ENCODE measurements at regions not wholly inside any gene's neighbourhood (a gene's known extent, or its start where the extent isn't known, plus 50 kb on each side); places are given as distances from the start of the nearest gene placed in this dataset.
"Not testable (repeated sequence)": the region's sequence is repeated elsewhere in the genome, so short reads cannot be mapped to it uniquely, and the experiment has no call there.

- no peaks in the 10 kb centered on the region for H3K4me1 ChIP-seq (ENCODE audit: control insufficient read depth in 1 of 2, insufficient read depth in 2 of 2, low read depth in 1 of 2, low read length in 1 of 2)
- H3K27me3 ChIP-seq (ENCODE audit: insufficient read depth) = no peaks in the 10 kb centered on the region
- H3K9me2 ChIP-seq = no peaks in the 10 kb centered on the region
- H2AFZ ChIP-seq (ENCODE audit: low read depth) = no peak overlapping the region
- no peaks in the 10 kb centered on the region for H3K36me3 ChIP-seq (replicated peaks in 1 of 2; ENCODE audit: control insufficient read depth in 1 of 2, insufficient read depth in 2 of 2, low read length in 1 of 2)
- H4K20me1 ChIP-seq (ENCODE audit: insufficient read depth) = no peaks in the 10 kb centered on the region
- no peak for TF ChIP-seq GABPA (IDR thresholded peaks at IDR 0.05; ENCODE audit: low read depth)
- TF ChIP-seq NFIC (IDR thresholded peaks at IDR 0.05; ENCODE audit: borderline replicate concordance) = no peak
- no peak for TF ChIP-seq SMC3 (IDR thresholded peaks at IDR 0.05; ENCODE audit: low read depth, low read length)
- no peak for TF ChIP-seq MXI1 (IDR thresholded peaks at IDR 0.05; ENCODE audit: low read depth, low read length)
- no peak for TF ChIP-seq POLR2AphosphoS5 (IDR thresholded peaks at IDR 0.05; ENCODE audit: low read depth, low read length)
- POLR2A ChIA-PET = interaction anchor here (0.5 kb wide), 1 partner anchor 305 kb away, joined by 5 read pairs; no protein-coding TSS in a partner anchor
- no peak overlapping the region for H3K4me2 ChIP-seq
- no peak overlapping the region for H3K9ac ChIP-seq
- CTCF ChIA-PET = no interaction called here
- no peaks in the 10 kb centered on the region for H3K79me2 ChIP-seq (ENCODE audit: insufficient read depth)
- no peak overlapping the region for H3K4me3 ChIP-seq (ENCODE audit: low read depth in 2 of 2, low read length in 1 of 2)
- no peak overlapping the region for H3K27ac ChIP-seq (ENCODE audit: low read depth in 2 of 2, low read length in 1 of 2)
- H3K9me3 ChIP-seq = peaks cover 6% of the 10 kb centered on the region; the same call in 1 of the 2 replicates
- no peaks in the 10 kb centered on the region for H3F3A ChIP-seq (replicated peaks; ENCODE audit: insufficient read depth)
- DNase-seq = no peak
- WGBS (ENCODE audit: low lambda C conversion rate) = 33% methylated on average over 4 of the region's 4 CpGs
Measured at GRCh38 chr21:35159881-35160280, 110.8 kb upstream of the RUNX1 start.

DNA sequence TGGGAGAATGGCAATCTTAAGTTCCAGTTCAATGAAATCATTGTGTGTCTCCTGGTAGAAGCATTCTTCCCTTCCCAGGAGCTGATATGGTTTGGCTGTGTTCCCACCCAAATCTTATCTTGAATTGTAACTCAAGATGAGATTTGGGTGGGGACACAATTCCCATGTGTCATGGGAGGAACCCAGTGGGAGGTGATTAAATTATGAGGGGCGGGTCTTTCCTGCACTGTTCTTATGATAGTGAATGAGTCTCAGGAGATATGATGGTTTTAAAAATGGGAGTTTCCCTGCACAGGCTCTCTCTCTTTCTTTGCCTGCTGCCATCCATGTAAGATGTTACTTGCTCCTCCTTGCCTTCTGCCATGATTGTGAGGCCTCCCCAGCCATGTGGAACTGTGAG, 108.3 kb upstream of the RUNX1 start:
- H3K4me3 ChIP-seq (ENCODE audit: low read depth in 2 of 2, low read length in 1 of 2); H3K36me3 ChIP-seq (replicated peaks in 1 of 2; ENCODE audit: control insufficient read depth in 1 of 2, insufficient read depth in 2 of 2, low read length in 1 of 2); H3K27me3 ChIP-seq (ENCODE audit: insufficient read depth); H3F3A ChIP-seq (replicated peaks; ENCODE audit: insufficient read depth); H3K27ac ChIP-seq (ENCODE audit: low read depth in 2 of 2, low read length in 1 of 2); H3K4me1 ChIP-seq (ENCODE audit: control insufficient read depth in 1 of 2, insufficient read depth in 2 of 2, low read depth in 1 of 2, low read length in 1 of 2); H4K20me1 ChIP-seq (ENCODE audit: insufficient read depth); H3K9me2 ChIP-seq; H3K9me3 ChIP-seq; POLR2A ChIA-PET; DNase-seq; H3K9ac ChIP-seq; H3K4me2 ChIP-seq; H2AFZ ChIP-seq (ENCODE audit: low read depth); H3K79me2 ChIP-seq (ENCODE audit: insufficient read depth): not testable (repeated sequence)
- CTCF ChIA-PET = interaction anchor here (0.7 to 1.2 kb wide), 2 partner anchors 28 to 683 kb away, joined by 3 read pairs; no protein-coding TSS in a partner anchor
- whole genome bisulfite sequencing (ENCODE audit: low lambda C conversion rate) = 86% methylated on average over 1 of the region's 1 CpG

DNA sequence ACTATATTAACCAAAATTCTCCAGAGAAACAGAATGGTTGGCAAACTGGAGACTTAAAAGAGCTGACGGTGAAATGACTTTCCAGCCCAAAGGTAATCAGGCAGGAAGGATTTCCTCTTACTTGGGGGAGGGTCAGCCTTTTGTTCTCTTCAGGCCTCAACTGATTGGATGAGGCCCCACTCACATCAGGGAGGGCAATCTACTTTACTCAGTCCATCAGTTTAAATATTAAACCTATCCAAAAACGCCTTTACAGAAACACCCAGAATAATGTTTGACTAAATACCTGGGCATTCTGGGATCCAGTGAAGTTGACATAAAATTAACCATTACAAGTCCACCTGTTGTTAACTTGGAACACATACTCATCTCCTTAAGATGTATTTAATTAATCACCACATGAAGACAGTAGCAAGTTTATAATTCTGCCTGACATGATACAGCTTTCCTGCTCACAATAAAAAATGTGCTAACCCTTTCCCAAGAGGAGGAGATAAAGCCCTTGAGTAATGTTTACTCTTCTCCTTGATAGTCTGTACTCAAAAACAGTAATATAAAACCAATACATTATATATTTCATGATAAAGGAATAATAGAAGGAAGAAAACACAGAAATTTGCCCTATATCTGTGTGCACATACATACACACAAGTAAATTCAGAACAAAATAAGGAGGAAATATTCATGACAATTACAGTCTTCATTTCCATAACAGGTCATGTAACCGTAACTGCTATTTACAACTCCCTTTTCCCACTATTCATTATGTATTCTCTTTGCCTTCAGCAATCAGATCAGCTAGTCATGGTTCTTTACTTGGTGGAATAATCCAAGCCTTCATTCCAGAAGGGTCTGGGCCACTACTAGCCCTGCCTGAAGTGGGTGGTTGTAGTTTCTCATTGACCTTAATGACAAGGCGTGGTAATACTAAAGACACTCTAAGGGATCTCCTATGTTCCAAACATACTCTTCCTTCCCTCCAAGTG, 107.5 kb upstream of the RUNX1 start:
- Histone ChIP-seq H3K36me3 (replicated peaks in 1 of 2; ENCODE audit: control insufficient read depth in 1 of 2, insufficient read depth in 2 of 2, low read length in 1 of 2) (no peaks in the 10 kb centered on the region), H2AFZ (ENCODE audit: low read depth) (no peak overlapping the region), H3K9me2 (no peaks in the 10 kb centered on the region), H3K9me3 (peaks cover 6% of the 10 kb centered on the region; the same call in 1 of the 2 replicates), H3K9ac (no peak overlapping the region), H4K20me1 (ENCODE audit: insufficient read depth) (no peaks in the 10 kb centered on the region), H3K27me3 (ENCODE audit: insufficient read depth) (no peaks in the 10 kb centered on the region), H3F3A (replicated peaks; ENCODE audit: insufficient read depth) (peaks cover 4% of the 10 kb centered on the region), H3K79me2 (ENCODE audit: insufficient read depth) (no peaks in the 10 kb centered on the region), H3K4me2 (no peak overlapping the region), H3K4me1 (ENCODE audit: control insufficient read depth in 1 of 2, insufficient read depth in 2 of 2, low read depth in 1 of 2, low read length in 1 of 2) (peaks cover 0 to 5% of the 10 kb centered on the region in 2 experiments; a peak in 2 of 4 replicates), H3K27ac (ENCODE audit: low read depth in 2 of 2, low read length in 1 of 2) (no peak overlapping the region), H3K4me3 (ENCODE audit: low read depth in 2 of 2, low read length in 1 of 2) (no peak overlapping the region)
- WGBS (ENCODE audit: low lambda C conversion rate) = 80% methylated on average over 4 of the region's 4 CpGs
- ChIA-PET CTCF (interaction anchor here (0.7 to 1.2 kb wide), 2 partner anchors 27 to 683 kb away, joined by 3 read pairs; no protein-coding TSS in a partner anchor), POLR2A (no interaction called here)
- DNase-seq = no peak
- TF ChIP-seq MEF2A (IDR thresholded peaks at IDR 0.05; ENCODE audit: borderline replicate concordance, low read depth) = no peak
- TF ChIP-seq MXI1 (IDR thresholded peaks at IDR 0.05; ENCODE audit: low read depth, low read length) = no peak
- TF ChIP-seq CTCF (IDR thresholded peaks at IDR 0.05) = no peak
- no peak for TF ChIP-seq USF1 (IDR thresholded peaks at IDR 0.05; ENCODE audit: borderline replicate concordance, low read depth)
- TF ChIP-seq EZH2phosphoT487 (IDR thresholded peaks at IDR 0.05; ENCODE audit: borderline replicate concordance, low read depth) = no peak
- TF ChIP-seq EP300 (IDR thresholded peaks at IDR 0.05; ENCODE audit: borderline replicate concordance in 1 of 2, low read depth in 1 of 2, low read length in 1 of 2) = no peak
- TF ChIP-seq TCF12 (IDR thresholded peaks at IDR 0.05) = no peak
- no peak for TF ChIP-seq POLR2AphosphoS5 (IDR thresholded peaks at IDR 0.05; ENCODE audit: low read depth, low read length)
- TF ChIP-seq RCOR1 (IDR thresholded peaks at IDR 0.05; ENCODE audit: low read length) = no peak
- no peak for TF ChIP-seq REST (IDR thresholded peaks at IDR 0.05; ENCODE audit: low read depth, low read length)
- no peak for TF ChIP-seq SIN3A (IDR thresholded peaks at IDR 0.05; ENCODE audit: borderline replicate concordance, low read depth, low read length)

Data from SK-N-SH (cell line).